Retinal pigment epithelial cell (primary cell): ENCODE measurements at regions not wholly inside any gene's neighbourhood (a gene's known extent, or its start where the extent isn't known, plus 50 kb on each side); places are given as distances from the start of the nearest gene placed in this dataset.

Source experiments
- DNase-seq: peaks from one replicate; pipeline ENCODE4 v3.0.0-alpha.2; 2010; ENCODE audit warnings: low read depth
- H3K4me3 ChIP-seq: 2 replicates; pipeline ENCODE4 v1.5.1; 2011; ENCODE audit warnings: mild to moderate bottlenecking, low read length, control low read depth, moderate library complexity
- CTCF ChIP-seq: conservative IDR thresholded peaks from 2 replicates; pipeline ENCODE4 v1.5.1; 2011; ENCODE audit warnings: low read depth, low read length, control low read depth, inconsistent platforms

GRCh38 chr21:22476726-22477646 is 1478.8 kb downstream of the NCAM2 start:
- no peak overlapping the region for H3K4me3 ChIP-seq
- no peak for DNase-seq
- no peak for TF ChIP-seq CTCF

- TF ChIP-seq CTCF: no peak
- no peak overlapping the region for H3K4me3 ChIP-seq
- DNase-seq: no peak
These were observed 1491.8 kb downstream of the NCAM2 start for GRCh38 chr21:22490049-22490448.

- DNase-seq: no peak
- no peak for TF ChIP-seq CTCF
- H3K4me3 ChIP-seq: no peak overlapping the region
These were observed 1518.0 kb downstream of the NCAM2 start for GRCh38 chr21:22516230-22516629.

GRCh38 chr21:22535630-22536029 is 1537.4 kb downstream of the NCAM2 start:
- DNase-seq: no peak
- no peak for TF ChIP-seq CTCF
- H3K4me3 ChIP-seq: no peak overlapping the region

GRCh38 chr21:22536509-22536908 is 1538.3 kb downstream of the NCAM2 start:
- H3K4me3 ChIP-seq: no peak overlapping the region
- peak; percentile 82 for DNase-seq
- TF ChIP-seq CTCF: no peak

GRCh38 chr21:22544747-22545146 is 1546.5 kb downstream of the NCAM2 start:
- no peak overlapping the region for H3K4me3 ChIP-seq
- TF ChIP-seq CTCF: no peak
- DNase-seq: no peak

- TF ChIP-seq CTCF: no peak
- no peak overlapping the region for H3K4me3 ChIP-seq
- no peak for DNase-seq
These were observed 1554.2 kb downstream of the NCAM2 start for GRCh38 chr21:22552390-22552789.
